Body of pancreas (tissue), 4 donors: ENCODE measurements at regions not wholly inside any gene's neighbourhood (a gene's known extent, or its start where the extent isn't known, plus 50 kb on each side); places are given as distances from the start of the nearest gene placed in this dataset.

Source experiments
- POLR2A ChIP-seq, 3 donors: fragments of 450-650 bp; IDR thresholded peaks; one replicate each; pipeline ENCODE4 v1.6.1; 2016; ENCODE audit warnings: antibody characterized with exemption in 3 of 3, mild to moderate bottlenecking in 2 of 3
- TF ChIP-seq, protein P1 (sequence below), 7 experiments: fragments of 450-650 bp in 4 of 7; fragments of 200-600 bp in 3 of 7; sonication (generic) in 3 of 7; IDR thresholded peaks; one replicate each; pipeline ENCODE4 v1.5.1; 2016 to 2019; ENCODE audit warnings: antibody characterized with exemption in 7 of 7

DNA sequence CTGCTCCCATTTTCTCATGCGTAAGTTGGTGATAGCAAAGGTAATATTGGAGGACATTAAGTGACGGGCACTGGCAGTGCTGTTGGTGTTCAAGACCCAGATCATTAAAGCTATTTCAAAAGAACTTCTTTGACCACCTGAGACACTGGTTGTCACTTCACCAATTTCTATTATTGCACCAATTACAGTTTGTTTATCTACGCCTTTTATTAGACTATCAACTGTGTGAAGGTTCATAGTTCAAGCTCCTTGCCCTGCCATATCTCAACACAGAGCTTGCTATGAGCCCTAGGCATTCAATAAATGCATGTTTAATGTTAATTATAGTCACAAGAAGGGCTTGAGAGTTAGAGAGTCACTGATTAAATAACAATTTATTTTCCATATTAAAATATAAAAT, 778.7 kb upstream of the HS3ST1 start:
- TF ChIP-seq, protein P1, sequence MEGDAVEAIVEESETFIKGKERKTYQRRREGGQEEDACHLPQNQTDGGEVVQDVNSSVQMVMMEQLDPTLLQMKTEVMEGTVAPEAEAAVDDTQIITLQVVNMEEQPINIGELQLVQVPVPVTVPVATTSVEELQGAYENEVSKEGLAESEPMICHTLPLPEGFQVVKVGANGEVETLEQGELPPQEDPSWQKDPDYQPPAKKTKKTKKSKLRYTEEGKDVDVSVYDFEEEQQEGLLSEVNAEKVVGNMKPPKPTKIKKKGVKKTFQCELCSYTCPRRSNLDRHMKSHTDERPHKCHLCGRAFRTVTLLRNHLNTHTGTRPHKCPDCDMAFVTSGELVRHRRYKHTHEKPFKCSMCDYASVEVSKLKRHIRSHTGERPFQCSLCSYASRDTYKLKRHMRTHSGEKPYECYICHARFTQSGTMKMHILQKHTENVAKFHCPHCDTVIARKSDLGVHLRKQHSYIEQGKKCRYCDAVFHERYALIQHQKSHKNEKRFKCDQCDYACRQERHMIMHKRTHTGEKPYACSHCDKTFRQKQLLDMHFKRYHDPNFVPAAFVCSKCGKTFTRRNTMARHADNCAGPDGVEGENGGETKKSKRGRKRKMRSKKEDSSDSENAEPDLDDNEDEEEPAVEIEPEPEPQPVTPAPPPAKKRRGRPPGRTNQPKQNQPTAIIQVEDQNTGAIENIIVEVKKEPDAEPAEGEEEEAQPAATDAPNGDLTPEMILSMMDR (IDR thresholded peaks at IDR 0.05) = no peak
- no peak for TF ChIP-seq POLR2A (IDR thresholded peaks at IDR 0.05)
